Cardiac septum (tissue), 1 donor: ENCODE measurements at regions not wholly inside any gene's neighbourhood (a gene's known extent, or its start where the extent isn't known, plus 50 kb on each side); places are given as distances from the start of the nearest gene placed in this dataset.

Source experiments
- DNase-seq: peaks from one replicate; pipeline ENCODE4 v3.0.0-alpha.2; 2020; ENCODE audit warnings: low spot score
- intact Hi-C: fragments of 100-400 bp; cut with DNase I; formaldehyde crosslinking; loops from one replicate; pipeline ENCODE4 v1.14.0; 2022
- donor health status: DM: no; HTN: no; CAD: no.

DNA sequence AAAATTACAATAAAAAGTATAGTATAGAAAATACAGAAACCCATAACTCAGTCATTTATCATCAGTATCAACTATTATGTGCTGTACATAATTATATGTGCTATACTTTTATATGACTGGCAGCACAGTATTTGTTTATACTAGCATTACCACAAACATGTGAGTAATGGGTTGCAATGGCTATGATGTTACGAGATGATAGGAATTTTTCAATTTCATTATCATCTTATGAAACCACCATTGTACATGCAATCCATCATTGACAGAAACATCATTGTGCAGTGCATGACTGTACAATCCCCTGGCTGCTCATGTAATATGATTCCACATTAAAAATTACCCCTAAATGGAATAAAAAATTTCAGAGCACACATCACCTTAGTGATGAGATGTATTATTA lies 55.7 kb upstream of the TMEM229A start:
- DNase-seq, result no peak
- intact Hi-C loops, result no loop called here

DNA sequence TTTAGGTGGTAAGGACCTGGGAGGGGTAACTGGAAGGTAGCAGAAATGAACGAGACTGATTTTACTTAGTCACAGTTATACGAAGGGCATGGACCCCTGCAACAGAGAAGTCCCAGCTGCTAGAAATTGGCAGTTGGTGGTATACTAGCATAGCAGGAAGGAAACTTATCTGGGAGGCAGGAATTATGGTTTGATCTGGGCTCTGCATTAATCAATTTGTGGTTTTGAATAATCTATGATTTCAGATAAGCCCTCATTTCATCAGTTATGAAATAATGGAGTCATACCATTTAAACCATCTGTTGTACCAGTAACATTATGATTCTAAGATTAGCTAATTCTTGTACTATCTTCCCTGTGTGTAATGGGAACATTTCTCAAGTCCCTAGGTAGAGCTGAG lies 54.0 kb upstream of the TMEM229A start:
- intact Hi-C loops, result no loop called here
- DNase-seq, result no peak

- DNase-seq, result no peak
- intact Hi-C loops, result no loop called here
These were observed 52.3 kb upstream of the TMEM229A start for GRCh38 chr7:124085179-124085578.

- DNase-seq, result no peak
- intact Hi-C loops, result no loop called here
These were observed 51.2 kb upstream of the TMEM229A start for GRCh38 chr7:124084024-124084423.
